Lower leg skin (tissue), 3 donors: ENCODE measurements at regions not wholly inside any gene's neighbourhood (a gene's known extent, or its start where the extent isn't known, plus 50 kb on each side); places are given as distances from the start of the nearest gene placed in this dataset.

ENCODE experiments used
- CTCF ChIP-seq, 3 donors: fragments of 450-650 bp; IDR thresholded peaks; one replicate each; pipeline ENCODE4 v1.5.1; 2016; ENCODE audit warnings: antibody characterized with exemption in 3 of 3, mild to moderate bottlenecking in 3 of 3, moderate library complexity in 2 of 3
- POLR2A ChIP-seq, 2 donors: fragments of 450-650 bp; IDR thresholded peaks; one replicate each; pipeline ENCODE4 v1.6.1; 2016 to 2017; ENCODE audit warnings: antibody characterized with exemption in 2 of 2, mild to moderate bottlenecking in 1 of 2, moderate library complexity in 1 of 2

DNA sequence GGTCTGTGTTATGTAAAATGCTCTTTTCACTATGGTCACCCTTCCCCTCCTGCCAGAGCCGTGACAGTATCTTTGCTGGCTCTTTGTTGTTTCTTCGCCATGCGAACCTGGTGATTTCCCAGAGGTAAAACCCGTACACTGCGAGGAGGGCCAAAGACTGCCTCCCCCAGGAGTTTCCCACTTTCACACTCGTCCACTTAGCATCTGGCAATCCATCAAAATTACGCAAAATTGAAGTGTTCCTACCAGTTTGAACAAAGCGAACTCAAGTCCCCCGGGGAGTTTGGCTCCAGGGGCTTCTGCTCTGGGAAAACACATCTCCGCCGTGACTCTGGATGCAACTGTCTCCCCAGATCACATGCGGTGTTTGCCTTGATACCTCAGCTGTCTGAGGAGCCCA lies 239.9 kb downstream of the FAM43A start:
- TF ChIP-seq CTCF (IDR thresholded peaks at IDR 0.05) (no peak), POLR2A (IDR thresholded peaks at IDR 0.05) (no peak)
